ENCODE measurements at regions not wholly inside any gene's neighbourhood (a gene's known extent, or its start where the extent isn't known, plus 50 kb on each side); places are given as distances from the start of the nearest gene placed in this dataset.

DNA sequence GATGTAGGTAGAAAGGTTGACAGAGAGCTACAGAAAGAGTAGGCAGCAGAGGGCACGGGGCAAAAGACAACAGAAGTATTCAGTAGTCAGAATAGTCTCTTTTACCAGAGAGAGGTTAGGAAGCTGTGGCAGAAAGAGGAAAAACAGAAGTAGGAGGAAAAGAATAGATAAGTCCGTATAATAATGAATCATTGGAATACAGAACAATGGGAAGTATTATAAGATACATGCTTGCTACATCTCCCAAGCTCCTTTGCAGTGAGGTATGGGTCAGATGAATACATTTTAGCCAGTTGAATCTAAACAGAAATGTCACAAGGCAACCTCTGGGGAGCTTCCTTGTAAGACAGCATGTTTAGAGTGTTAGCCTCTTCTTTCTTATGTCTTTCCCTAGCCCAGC lies 570.5 kb upstream of the CITED2 start:
- in situ Hi-C loops (cut with MboI; ENCODE audit: low sequenced_read_pairs, unreplicated experiment) = no loop called here
- TF ChIP-seq, protein P1, sequence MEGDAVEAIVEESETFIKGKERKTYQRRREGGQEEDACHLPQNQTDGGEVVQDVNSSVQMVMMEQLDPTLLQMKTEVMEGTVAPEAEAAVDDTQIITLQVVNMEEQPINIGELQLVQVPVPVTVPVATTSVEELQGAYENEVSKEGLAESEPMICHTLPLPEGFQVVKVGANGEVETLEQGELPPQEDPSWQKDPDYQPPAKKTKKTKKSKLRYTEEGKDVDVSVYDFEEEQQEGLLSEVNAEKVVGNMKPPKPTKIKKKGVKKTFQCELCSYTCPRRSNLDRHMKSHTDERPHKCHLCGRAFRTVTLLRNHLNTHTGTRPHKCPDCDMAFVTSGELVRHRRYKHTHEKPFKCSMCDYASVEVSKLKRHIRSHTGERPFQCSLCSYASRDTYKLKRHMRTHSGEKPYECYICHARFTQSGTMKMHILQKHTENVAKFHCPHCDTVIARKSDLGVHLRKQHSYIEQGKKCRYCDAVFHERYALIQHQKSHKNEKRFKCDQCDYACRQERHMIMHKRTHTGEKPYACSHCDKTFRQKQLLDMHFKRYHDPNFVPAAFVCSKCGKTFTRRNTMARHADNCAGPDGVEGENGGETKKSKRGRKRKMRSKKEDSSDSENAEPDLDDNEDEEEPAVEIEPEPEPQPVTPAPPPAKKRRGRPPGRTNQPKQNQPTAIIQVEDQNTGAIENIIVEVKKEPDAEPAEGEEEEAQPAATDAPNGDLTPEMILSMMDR (IDR thresholded peaks at IDR 0.05; ENCODE audit: borderline replicate concordance, control extremely low read depth, extremely low read depth, insufficient read depth, missing control alignments) = no peak
- no peak for DNase-seq (ENCODE audit: low spot score)

DNA sequence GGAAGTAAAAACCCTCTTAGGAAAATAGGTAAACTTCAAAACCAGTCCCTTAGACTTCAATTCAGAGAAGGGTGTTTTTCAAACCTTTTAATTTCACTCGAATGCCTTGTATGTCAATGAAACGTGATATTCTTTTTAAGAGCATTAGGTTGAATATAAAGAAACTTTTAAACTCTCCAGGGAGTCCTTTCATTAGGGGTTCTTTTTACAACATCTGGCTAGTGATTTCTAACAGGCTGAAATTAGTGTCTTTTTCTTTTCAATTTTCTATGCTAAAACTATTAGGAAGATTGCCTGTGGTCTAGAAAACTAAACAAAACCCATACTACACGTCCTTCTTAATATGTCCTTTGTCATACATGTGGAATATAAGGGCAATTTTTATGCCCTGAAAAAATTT lies 569.7 kb upstream of the CITED2 start:
- TF ChIP-seq, protein P1 (IDR thresholded peaks at IDR 0.05; ENCODE audit: borderline replicate concordance, control extremely low read depth, extremely low read depth, insufficient read depth, missing control alignments) = no peak
- no peak for DNase-seq (ENCODE audit: low spot score)

DNA sequence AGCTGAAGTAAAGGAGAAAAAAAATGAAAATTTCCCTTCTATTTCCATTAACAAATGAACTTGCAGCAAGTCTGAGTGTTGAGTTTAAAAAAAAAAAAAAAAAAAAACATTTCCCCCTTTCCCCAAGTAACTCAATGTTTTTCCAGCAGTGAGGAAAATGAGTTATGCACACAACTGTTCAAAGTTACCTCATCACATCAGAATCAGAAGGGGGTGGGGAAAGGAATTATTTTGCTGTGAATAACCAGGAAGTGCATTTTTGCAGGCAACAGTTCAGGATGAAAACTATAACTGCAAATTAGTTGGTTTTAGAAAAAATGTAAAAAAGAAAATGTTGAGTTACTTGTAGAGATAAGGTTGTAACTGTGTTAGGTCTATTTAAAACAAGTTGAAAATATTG lies 568.9 kb upstream of the CITED2 start:
- TF ChIP-seq, protein P1 (IDR thresholded peaks at IDR 0.05; ENCODE audit: borderline replicate concordance, control extremely low read depth, extremely low read depth, insufficient read depth, missing control alignments) = no peak
- in situ Hi-C loops (cut with MboI; ENCODE audit: low sequenced_read_pairs, unreplicated experiment) = no loop called here
- DNase-seq (ENCODE audit: low spot score) = no peak

More for the DNA sequence above, 569.7 kb upstream of the CITED2 start:
- in situ Hi-C loops (cut with MboI; ENCODE audit: low sequenced_read_pairs, unreplicated experiment) = no loop called here

DNA sequence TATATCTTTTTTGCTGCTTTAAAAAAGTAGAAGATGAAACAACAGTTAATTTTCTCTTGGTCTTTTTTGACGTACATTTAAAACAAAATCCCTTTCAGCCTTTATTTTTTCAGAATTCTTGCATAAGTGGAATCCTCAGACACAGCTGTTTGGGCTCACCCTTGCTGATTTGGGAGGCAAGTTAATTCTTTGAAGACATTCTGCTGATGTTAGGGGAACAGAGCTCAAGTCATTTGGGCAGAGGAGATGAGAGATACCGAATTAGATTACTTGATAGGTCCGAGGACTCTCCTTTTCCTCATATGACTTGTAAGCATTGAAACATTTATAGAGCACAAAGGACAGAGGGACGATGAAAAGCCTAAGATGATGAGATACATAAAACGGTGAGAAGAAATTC lies 567.9 kb upstream of the CITED2 start:
- DNase-seq (ENCODE audit: low spot score) = no peak
- in situ Hi-C loops (cut with MboI; ENCODE audit: low sequenced_read_pairs, unreplicated experiment) = no loop called here
- TF ChIP-seq, protein P1 (IDR thresholded peaks at IDR 0.05; ENCODE audit: borderline replicate concordance, control extremely low read depth, extremely low read depth, insufficient read depth, missing control alignments) = no peak

DNA sequence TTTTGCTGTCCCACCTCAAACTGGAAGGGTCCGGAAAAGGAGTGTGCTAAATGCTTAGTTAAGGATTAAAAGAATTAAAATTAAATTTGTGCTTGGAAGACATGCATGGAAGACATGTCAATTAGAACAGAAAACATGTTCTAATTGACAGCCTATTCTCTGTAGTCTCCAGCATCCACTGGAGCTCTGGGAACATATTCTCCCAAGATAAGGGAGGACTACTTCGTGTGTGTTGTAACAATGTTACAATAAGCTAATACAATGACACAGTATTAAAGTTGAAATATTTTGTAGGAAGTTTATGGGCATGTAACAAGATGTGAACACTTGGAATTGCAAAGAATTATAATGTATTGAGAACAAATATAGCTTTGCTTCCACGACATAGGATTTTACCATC lies 567.4 kb upstream of the CITED2 start:
- TF ChIP-seq, protein P1 (IDR thresholded peaks at IDR 0.05; ENCODE audit: borderline replicate concordance, control extremely low read depth, extremely low read depth, insufficient read depth, missing control alignments) = no peak
- DNase-seq (ENCODE audit: low spot score) = no peak
- in situ Hi-C loops (cut with MboI; ENCODE audit: low sequenced_read_pairs, unreplicated experiment) = no loop called here

DNA sequence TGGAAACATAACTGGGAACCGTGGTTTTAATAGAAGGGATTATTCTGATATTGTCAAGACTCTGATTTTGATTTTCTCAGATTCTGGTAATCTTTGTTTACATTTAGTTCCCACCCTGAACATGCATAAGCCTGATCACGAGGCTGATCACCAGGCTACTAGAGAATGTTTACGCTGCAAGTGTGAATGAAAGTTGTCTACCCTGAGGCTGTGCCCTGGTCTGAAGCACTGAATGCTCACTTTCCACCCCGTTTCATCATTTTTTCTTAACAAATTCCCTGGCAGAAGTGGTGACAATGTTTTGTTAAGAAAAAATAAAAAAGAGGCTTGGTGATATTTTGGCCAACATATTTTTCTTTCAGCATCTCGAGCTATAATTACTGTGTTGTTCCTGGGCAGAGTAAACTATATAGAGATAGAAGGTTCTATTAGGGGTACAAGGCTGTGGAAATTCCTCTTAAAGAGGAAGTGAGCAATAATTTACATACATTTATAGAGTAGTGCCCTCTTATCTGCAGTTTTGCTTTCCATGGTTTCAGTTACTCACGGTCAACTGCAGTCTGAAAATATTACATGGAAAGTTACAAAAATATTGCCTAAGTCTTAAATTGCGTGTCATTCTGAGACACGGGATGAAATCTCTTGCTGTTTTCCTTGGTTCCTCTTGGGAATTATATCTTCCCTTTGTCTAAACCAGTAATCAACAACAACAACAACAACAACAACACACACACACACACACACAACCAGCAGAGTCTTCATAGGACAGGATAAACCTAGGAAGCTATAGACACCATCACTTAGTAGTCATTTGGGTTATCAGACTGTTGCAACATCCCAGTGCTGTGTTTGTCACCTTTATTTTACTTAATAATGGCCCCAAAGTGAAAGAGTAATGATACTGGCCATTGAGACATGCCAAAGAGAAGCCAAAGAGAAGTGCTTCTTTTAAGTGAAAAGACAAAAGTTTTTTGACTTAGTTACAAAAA lies 566.6 kb upstream of the CITED2 start:
- in situ Hi-C loops (cut with MboI; ENCODE audit: low sequenced_read_pairs, unreplicated experiment) = no loop called here
- no peak for DNase-seq (ENCODE audit: low spot score)
- TF ChIP-seq, protein P1 (IDR thresholded peaks at IDR 0.05; ENCODE audit: borderline replicate concordance, control extremely low read depth, extremely low read depth, insufficient read depth, missing control alignments) = no peak
